MCF 10A (cell line): ENCODE measurements at regions not wholly inside any gene's neighbourhood (a gene's known extent, or its start where the extent isn't known, plus 50 kb on each side); places are given as distances from the start of the nearest gene placed in this dataset.
"Not testable (repeated sequence)": the region's sequence is repeated elsewhere in the genome, so short reads cannot be mapped to it uniquely, and the experiment has no call there.

Source experiments
- BruUV-seq: library from RNA; stranded (reverse); fragments of 400-500 nt; replicated peaks from 2 replicates; lab custom pipeline; 2021; lab: Mats Ljungman, UMichigan
- CTCF ChIA-PET: fragments of 300-600 bp; sonication (Branson Sonifier 250); formaldehyde crosslinking; extraction: SDS; loops from one replicate; lab custom pipeline; 2021; ENCODE audit warnings: antibody characterized with exemption, inconsistent platforms; lab: Yijun Ruan, JAX
- POLR2A ChIA-PET: fragments of 300-600, 350-650 bp; sonication (Branson Sonifier 250); formaldehyde crosslinking; extraction: SDS; loops from one replicate; lab custom pipeline; 2020; ENCODE audit warnings: antibody characterized with exemption, inconsistent platforms; lab: Yijun Ruan, JAX
- DNase-seq: peaks from one replicate; pipeline ENCODE4 v3.0.0-alpha.2; 2018; ENCODE audit not compliant: unreplicated experiment
- H3K27ac Mint-ChIP-seq: one replicate; pipeline ENCODE4 v1.8.0; 2022; ENCODE audit warnings: mild to moderate bottlenecking, low read depth, mixed read lengths; ENCODE audit not compliant: unreplicated experiment
- H3K27me3 Mint-ChIP-seq: one replicate; pipeline ENCODE4 v1.8.0; 2022; ENCODE audit warnings: mixed read lengths; ENCODE audit not compliant: insufficient read depth, unreplicated experiment
- H3K36me3 Mint-ChIP-seq: one replicate; pipeline ENCODE4 v1.8.0; 2022; ENCODE audit warnings: mild to moderate bottlenecking, moderate library complexity, mixed read lengths; ENCODE audit not compliant: insufficient read depth, unreplicated experiment
- H3K4me1 Mint-ChIP-seq: one replicate; pipeline ENCODE4 v1.8.0; 2022; ENCODE audit warnings: mixed read lengths; ENCODE audit not compliant: insufficient read depth, unreplicated experiment
- H3K4me3 Mint-ChIP-seq: one replicate; pipeline ENCODE4 v1.8.0; 2022; ENCODE audit warnings: mild to moderate bottlenecking, moderate library complexity, mixed read lengths; ENCODE audit not compliant: unreplicated experiment
- H3K9me3 Mint-ChIP-seq: one replicate; pipeline ENCODE4 v1.8.0; 2022; ENCODE audit warnings: mixed read lengths; ENCODE audit not compliant: unreplicated experiment
- intact Hi-C: fragments of 100-400 bp; cut with micrococcal nuclease; formaldehyde crosslinking; loops from 2 replicates; pipeline ENCODE4 v1.14.1; 2022
- TF ChIP-seq, protein P1 (sequence below): fragments of 200-600 bp; IDR thresholded peaks from one replicate; pipeline ENCODE4 v1.8.0; 2022; ENCODE audit warnings: antibody characterized with exemption, mild to moderate bottlenecking; ENCODE audit not compliant: unreplicated experiment

DNA sequence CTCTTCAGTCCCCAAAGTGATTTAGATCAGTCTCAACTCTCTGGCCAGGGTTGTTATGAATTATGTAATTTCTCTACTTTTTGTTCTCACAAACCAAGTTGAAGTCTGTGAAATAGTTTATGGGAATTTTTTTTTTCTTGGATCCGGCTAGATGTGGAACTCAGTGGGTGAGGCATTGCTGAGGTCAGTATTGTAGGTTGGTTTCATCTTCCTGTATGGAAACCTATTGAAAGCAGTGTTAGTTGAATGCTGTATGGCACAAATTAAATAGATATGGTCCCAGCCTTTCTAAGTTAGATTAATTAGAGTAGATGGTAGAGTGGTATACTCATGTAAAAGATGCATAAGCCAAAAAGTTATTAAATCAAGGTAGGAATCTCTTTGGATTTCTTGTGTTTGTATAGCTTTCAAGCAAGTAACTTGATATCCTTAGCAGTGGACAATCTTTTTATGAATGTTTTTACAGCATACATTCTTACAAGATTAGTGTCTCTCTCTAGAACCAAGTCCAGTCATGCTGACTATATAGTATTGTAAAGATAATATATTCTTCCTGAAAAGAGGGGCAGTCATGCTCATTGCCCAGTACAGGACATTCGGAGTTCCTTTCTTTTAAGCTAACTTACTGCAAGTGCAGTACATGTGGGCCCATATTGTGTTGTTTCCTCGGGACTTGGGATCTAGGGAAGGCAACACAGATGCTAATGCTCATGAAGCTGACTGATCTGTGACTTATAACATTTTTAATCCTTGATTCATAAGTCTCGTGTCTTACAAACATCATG is 2541.1 kb downstream of the PCDH9 start:
- ChIA-PET POLR2A (interaction anchor here (0.6 kb wide), 1 partner anchor 960 kb away, joined by 3 read pairs; no protein-coding TSS in a partner anchor), CTCF (no interaction called here)

GRCh38 chr13:64686536-64686935 is 2543.6 kb downstream of the PCDH9 start:
- not testable (repeated sequence) for H3K4me3 Mint-ChIP-seq

More for the DNA sequence above, 2541.1 kb downstream of the PCDH9 start:
- TF ChIP-seq, protein P1, sequence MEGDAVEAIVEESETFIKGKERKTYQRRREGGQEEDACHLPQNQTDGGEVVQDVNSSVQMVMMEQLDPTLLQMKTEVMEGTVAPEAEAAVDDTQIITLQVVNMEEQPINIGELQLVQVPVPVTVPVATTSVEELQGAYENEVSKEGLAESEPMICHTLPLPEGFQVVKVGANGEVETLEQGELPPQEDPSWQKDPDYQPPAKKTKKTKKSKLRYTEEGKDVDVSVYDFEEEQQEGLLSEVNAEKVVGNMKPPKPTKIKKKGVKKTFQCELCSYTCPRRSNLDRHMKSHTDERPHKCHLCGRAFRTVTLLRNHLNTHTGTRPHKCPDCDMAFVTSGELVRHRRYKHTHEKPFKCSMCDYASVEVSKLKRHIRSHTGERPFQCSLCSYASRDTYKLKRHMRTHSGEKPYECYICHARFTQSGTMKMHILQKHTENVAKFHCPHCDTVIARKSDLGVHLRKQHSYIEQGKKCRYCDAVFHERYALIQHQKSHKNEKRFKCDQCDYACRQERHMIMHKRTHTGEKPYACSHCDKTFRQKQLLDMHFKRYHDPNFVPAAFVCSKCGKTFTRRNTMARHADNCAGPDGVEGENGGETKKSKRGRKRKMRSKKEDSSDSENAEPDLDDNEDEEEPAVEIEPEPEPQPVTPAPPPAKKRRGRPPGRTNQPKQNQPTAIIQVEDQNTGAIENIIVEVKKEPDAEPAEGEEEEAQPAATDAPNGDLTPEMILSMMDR = no peak
- peaks cover 11% of the 10 kb centered on the region for H3K9me3 Mint-ChIP-seq
- no peaks in the 10 kb centered on the region for H3K36me3 Mint-ChIP-seq
- no peak overlapping the region for H3K4me3 Mint-ChIP-seq
- intact Hi-C loops = no loop called here
- H3K27ac Mint-ChIP-seq = no peak overlapping the region
- DNase-seq = no peak
- peaks cover 5% of the 10 kb centered on the region for H3K4me1 Mint-ChIP-seq
- BruUV-seq = no TSS peak
- H3K27me3 Mint-ChIP-seq = no peaks in the 10 kb centered on the region

DNA sequence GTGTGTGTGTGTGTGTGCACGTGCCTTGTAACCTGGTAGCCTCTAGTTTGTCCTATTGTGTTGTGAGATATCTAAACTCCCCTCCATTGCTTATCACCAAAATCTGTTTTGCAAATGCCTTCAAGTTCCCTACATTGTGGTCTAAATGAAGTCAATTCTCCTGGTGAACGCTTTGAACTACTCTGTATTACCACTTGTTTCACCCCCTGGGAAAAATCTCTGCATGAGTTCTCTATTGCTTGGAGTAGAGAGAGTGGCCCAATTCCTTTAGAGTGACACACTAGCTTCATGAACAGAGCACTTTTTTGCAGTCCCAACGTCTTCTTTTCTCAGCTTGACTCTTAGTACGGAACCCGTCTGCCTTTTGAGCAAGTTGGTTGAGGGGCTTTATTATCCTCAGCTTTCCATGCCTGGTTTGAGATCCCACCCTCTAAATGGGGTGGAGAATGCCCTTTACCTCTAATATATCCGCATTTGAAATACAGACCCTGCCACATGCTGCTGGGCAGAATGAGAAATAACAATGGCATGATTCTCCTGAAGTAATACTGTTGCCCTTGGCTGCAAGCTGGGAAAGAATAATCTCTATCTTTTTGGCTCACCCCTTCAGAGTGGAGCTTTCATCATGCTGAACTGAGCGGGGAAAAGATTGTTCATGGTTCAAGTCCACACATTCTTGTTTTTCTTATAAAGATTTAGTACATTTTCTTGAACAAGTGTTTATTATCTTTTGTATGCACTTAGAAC is 2545.3 kb downstream of the PCDH9 start:
- CTCF ChIA-PET = no interaction called here
- no peak for DNase-seq
- no peaks in the 10 kb centered on the region for H3K36me3 Mint-ChIP-seq
- TF ChIP-seq, protein P1 = no peak
- POLR2A ChIA-PET = interaction anchor here (1.0 kb wide), 1 partner anchor 38 kb away, joined by 3 read pairs; no protein-coding TSS in a partner anchor
- BruUV-seq = no TSS peak
- H3K27ac Mint-ChIP-seq = no peak overlapping the region
- peaks cover 10% of the 10 kb centered on the region for H3K4me1 Mint-ChIP-seq
- no peak overlapping the region for H3K4me3 Mint-ChIP-seq
- intact Hi-C loops = no loop called here
- no peaks in the 10 kb centered on the region for H3K27me3 Mint-ChIP-seq
- H3K9me3 Mint-ChIP-seq = peaks cover 16% of the 10 kb centered on the region

More at GRCh38 chr13:64686536-64686935, 2543.6 kb downstream of the PCDH9 start:
- POLR2A ChIA-PET, H3K27me3 Mint-ChIP-seq, BruUV-seq, H3K4me1 Mint-ChIP-seq, intact Hi-C loops, DNase-seq, CTCF ChIA-PET, H3K27ac Mint-ChIP-seq, H3K36me3 Mint-ChIP-seq: not testable (repeated sequence)
- peaks cover 16% of the 10 kb centered on the region for H3K9me3 Mint-ChIP-seq

- Mint-ChIP-seq H3K36me3 (no peaks in the 10 kb centered on the region), H3K9me3 (peaks cover 16% of the 10 kb centered on the region), H3K27ac (no peak overlapping the region), H3K4me3 (no peak overlapping the region), H3K4me1 (peaks cover 10% of the 10 kb centered on the region), H3K27me3 (no peaks in the 10 kb centered on the region)
- BruUV-seq = no TSS peak
- ChIA-PET CTCF (no interaction called here), POLR2A (no interaction called here)
- no peak for DNase-seq
- intact Hi-C loops = no loop called here
- TF ChIP-seq, protein P1 = no peak
These were observed 2546.0 kb downstream of the PCDH9 start for GRCh38 chr13:64684108-64684507.
